HCT116 (cell line): ENCODE measurements at regions not wholly inside any gene's neighbourhood (a gene's known extent, or its start where the extent isn't known, plus 50 kb on each side); places are given as distances from the start of the nearest gene placed in this dataset.

Experiments used
- CBX3 ChIP-seq: IDR thresholded peaks from 2 replicates; pipeline ENCODE4 v1.6.1; 2012; ENCODE audit warnings: low read depth
- ELF1 ChIP-seq: IDR thresholded peaks from 2 replicates; pipeline ENCODE4 v1.6.1; 2012; ENCODE audit warnings: low read depth, borderline replicate concordance
- REST ChIP-seq: IDR thresholded peaks from 2 replicates; pipeline ENCODE4 v1.6.1; 2012; ENCODE audit warnings: low read depth
- TCF7L2 ChIP-seq: IDR thresholded peaks from 2 replicates; pipeline ENCODE4 v1.7.0; 2011; ENCODE audit warnings: borderline replicate concordance, inconsistent platforms; ENCODE audit not compliant: insufficient read depth, insufficient read length; ENCODE audit errors: extremely low read depth
- YY1 ChIP-seq: IDR thresholded peaks from 2 replicates; pipeline ENCODE4 v1.6.1; 2011; ENCODE audit warnings: low read length, low read depth, moderate library complexity, mild to moderate bottlenecking; ENCODE audit not compliant: insufficient replicate concordance; ENCODE audit errors: extremely low read depth
- ZBTB33 ChIP-seq: IDR thresholded peaks from 2 replicates; pipeline ENCODE4 v1.6.1; 2011; ENCODE audit warnings: mild to moderate bottlenecking, low read length, moderate library complexity; ENCODE audit not compliant: insufficient replicate concordance; ENCODE audit errors: extremely low read depth
- ZFX ChIP-seq: fragments of 450-650 bp; IDR thresholded peaks from 2 replicates; pipeline ENCODE4 v1.6.1; 2017

- TF ChIP-seq REST (no peak), ELF1 (no peak), TCF7L2 (no peak), YY1 (no peak), CBX3 (no peak), ZFX (no peak), ZBTB33 (no peak)
These were observed 91.6 kb downstream of the MICALL2 start (continued) for GRCh38 chr7:1367501-1368183.
